ENCODE measurements at regions not wholly inside any gene's neighbourhood (a gene's known extent, or its start where the extent isn't known, plus 50 kb on each side); places are given as distances from the start of the nearest gene placed in this dataset.
"Not testable (repeated sequence)": the region's sequence is repeated elsewhere in the genome, so short reads cannot be mapped to it uniquely, and the experiment has no call there.

DNA sequence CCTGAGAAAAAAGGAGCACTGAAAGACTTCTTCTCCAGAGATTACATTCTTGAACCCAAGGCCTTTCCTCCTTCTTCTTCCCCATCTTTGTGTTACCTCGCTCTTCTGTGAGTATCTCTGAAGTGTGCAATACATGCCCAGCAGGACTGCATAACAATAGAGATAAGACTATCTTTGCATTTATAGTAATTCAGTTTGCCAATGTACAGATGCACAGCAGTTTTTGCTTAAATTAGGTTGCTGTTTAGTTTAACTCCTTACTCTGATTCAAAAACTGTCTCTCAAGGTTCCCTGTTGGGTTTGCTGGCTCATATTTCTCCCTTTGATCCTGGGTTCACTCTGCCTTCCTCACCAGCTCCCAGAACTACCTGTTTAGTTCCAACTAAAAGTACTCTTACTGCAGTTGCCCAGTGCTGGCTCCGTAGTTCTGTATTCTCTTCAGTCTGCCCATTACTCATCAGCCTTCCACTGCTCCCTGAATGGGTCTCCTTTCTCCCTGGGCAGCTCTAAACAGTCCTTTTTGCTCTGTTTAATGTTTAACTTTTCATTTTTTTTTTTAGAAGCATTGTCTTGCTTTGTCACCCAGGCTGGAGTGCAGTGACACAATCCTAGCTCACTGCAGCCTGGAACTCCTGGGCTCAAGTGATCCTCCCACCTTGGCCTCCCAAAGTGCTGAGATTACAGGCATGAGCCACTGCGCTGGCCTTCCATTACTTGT, 180.6 kb upstream of the CAND1 start:
- no peak for DNase-seq

DNA sequence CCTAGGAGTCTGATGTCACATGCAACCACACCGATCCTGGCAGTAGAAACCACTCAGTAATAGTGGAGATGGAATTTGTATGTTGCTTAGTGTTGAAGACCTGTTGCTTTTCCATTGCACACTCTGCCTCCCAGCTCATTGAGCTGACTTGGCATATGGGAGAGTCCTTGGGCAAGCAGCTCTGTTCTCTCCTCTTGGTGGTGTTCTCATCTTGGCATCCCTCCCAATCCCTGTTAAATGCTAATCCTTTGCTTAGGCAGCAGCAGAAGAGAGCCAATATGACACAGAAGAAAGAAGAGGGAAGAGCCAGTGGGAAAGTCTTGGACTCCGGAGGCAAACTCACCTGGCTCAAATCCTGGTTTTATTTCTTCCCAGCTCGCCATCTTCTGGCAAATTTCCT, 178.0 kb upstream of the CAND1 start:
- DNase-seq: no peak

DNA sequence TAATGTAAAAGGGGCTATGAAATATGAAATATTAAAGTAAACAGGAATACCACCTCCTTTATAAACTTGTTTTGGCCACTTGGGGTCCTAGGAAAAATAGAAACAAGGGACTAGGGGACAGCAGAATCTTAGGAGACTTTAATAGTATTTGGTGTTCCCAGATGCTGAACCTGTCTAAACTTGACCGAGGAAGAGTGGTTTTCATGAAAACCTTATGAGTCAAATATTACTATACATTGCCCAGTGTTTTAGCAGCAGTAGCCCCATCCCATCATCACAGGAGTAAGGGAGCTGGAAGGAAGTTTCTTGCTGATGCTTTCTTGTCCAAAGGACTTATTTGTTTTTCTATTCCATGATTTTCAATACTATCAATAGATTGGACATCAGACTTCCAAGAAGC, 177.5 kb upstream of the CAND1 start:
- no peak for DNase-seq

DNA sequence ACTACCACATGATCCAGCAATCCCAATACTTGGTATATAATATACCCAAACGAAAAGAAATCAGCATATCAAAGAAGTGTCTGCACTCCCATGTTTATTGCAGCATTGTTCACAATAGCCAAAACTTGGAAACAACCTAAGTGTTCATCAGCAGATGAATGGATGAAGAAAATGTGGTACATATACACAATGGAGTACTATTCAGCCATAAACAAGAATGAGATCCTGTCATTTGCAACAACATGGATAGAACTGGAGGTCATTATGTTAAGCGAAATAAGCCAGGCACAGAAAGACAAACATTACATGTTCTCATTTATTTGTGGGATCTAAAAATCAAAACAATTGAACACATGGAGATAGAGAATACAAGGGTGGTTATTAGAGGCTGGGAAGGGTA, 176.2 kb upstream of the CAND1 start:
- not testable (repeated sequence) for DNase-seq

DNA sequence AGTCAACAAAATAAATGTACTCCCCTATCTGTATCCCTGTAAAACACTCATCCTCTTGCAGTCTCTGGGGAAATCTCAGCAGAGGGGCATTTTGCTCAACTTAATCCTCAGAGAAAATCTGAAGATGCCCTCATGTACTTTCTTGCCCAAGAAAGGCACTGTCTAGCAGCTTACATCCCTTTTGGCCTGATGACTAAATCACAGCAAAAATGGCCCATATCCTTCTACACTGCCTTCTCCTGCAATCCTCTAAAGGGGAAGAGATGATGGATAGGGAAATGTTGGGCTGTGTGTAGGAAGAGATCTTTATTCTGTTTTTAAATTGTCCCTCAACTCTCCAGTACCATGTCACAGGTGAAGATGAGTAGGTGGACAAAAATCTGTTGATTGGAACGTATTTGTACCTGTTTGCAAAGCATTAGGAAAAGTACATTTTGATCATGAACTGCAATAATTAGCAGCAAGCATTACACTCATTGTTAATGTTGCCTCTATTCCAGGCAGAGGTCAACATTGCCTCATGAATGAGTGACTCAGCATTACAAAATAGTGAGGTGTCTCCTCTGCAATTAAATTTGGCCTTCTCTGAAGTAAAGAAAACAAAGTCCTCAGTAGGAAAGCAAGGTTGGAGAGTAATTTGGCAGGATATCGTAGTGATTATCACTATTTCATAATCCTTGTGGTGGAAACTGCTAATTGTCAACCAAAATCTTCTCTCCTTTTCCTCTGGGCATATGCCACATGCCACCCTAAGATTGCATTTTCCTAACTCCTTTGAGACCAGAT, 172.4 kb upstream of the CAND1 start:
- DNase-seq: no peak

DNA sequence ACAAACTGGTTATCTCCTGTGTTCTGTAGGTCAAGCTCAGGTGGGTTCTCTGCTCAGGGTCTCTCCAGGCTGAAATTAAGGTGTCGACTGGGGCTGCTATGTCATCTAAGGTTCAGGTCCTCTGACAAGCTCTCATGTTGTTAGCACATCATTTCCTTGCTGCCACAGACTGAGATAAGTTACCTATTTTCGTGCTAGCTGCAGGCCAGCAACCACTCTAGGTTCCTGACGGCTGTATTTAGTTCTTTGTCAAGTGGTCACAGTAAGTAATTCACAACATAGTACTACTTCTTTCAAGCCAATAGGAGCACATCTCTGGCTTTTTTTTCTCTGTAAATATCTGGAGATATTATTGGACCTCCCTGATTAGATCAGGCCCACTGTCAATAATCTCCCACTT, 169.3 kb upstream of the CAND1 start:
- no peak for DNase-seq

DNA sequence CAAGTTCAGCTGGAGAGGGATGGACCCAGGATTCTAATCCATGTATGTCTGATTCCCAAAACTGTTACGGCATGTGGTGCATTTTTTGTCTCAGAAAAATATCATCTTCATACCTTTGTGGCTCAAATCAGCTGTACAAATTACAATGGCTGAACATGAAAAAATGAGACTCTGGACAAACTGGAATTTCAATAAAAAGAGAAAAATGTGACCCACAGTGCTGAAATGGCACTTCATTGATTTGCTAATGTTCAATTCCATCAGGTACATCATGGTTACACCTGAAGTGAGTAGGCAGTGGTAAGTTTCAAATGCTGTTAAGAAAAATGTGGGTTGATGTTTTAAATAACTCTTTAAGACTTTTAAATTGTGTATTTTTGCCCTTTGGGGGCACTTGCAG, 165.6 kb upstream of the CAND1 start:
- DNase-seq: no peak

DNA sequence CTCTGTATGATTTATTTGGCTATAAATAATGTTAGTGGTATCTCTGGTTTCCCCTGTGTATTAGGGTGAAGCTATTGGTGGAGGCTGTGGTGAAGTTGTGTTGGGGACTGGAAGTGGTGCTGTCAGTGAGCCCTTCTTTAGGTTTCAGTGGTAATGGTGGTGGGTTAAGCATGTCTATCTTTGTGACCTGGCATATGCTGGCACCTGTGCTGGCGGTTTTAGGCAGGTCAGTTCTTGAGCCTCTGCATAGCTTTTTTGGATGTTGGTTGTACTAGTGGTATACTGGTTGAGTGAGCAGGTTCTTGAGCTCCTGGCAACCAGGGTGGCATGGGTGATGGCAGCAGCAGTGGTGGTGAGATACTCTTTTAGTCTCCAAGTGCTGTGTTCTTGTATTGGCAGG, 161.9 kb upstream of the CAND1 start:
- no peak for DNase-seq

DNA sequence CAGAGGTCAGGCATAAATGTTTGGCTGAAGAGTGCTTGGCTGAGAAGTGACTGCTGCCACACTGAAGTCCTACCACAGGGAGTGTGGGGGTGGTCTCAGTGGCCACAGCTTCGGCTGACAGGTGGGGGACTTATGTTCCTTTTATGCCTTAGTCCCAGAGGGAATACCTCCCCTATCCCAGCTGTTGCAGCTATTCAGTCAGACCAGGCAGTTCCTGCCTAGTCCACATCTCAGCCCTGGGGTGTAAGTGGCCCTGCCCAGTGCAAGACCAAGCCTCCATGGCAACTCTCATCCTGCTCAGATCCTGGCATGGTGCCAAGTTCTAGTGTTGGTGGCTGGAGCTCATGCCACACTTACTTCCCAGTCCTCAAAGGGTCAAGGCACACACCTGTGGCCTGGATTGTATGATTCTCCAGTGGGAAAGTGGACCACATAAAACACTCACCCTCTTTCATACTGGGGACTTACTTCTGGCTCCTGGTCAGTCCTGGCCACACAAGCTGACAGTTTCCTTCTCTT, 161.3 kb upstream of the CAND1 start:
- DNase-seq: no peak

DNA sequence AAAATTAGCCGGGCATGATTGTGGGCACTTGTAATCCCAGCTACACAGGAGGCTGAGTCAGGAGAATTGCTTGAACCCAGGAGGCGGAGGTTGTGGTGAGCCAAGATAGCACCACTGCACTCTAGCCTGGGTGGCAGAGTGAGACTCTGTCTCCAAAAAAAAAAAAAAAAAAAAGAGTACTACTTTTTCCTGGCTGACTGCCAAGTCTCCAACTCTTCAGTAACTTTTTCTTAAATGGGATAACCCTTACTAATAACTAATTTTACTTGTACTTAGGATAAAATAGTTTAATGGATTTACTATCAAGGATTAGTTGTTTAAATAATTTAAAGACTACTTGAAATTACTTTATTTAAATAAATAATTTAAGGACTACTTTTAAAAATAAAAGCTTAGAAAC, 158.8 kb upstream of the CAND1 start:
- not testable (repeated sequence) for DNase-seq

DNA sequence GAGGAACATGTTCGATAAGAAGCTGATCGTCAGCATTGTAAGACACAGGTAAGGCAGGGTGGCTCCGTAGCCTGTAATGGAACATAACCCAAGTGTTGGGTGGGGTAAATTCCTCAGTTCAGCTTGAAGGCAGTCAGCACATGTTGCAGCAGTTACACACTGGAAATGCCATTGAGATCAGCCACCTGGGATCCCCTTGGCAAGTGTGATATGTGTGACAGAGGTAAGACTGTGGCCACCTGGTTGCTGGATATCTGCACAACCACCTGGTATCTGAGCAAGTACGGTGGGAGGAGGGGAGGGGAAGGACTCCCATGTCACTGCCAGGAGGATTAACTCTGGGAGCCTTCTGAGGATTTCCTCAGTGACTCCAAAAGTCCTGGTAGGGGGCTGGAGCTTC, 158.0 kb upstream of the CAND1 start:
- DNase-seq: no peak

DNA sequence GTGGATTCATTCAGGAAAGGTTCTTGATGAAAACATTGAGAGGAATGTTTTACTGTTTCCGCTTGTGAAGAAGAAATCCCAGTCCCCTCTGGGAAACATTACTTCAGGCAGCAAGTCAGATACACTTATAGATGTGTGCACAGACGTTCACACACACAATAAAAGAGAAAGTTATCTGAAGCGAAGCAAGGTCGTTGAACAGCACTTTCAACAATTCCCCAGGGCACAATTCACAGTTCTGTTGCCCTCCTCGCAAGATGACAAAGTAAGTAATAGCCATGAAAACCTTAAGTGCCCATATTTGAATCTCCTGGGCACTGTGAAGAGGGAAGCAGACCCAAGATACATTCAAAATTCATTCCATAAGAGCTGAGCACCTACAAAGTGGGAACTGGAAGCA, 156.6 kb upstream of the CAND1 start:
- no peak for DNase-seq

DNA sequence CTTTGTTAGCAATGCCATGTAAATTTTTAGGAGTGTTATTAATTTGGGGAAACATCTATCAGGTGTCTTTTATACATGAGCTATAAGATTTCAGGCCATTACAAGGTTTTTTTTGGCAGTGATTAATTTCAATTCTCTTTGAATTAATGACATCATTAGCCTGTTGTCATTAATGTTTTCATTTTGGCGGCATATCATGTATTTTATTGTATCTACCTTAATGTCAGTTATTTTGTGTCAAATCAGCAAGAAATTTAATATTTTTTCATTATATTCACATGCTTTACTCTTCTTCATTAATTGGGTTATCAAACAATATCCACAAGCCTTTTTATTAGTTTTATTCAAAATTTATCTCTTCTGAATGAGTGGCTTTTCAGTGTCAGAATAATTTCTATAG, 153.0 kb upstream of the CAND1 start:
- no peak for DNase-seq

DNA sequence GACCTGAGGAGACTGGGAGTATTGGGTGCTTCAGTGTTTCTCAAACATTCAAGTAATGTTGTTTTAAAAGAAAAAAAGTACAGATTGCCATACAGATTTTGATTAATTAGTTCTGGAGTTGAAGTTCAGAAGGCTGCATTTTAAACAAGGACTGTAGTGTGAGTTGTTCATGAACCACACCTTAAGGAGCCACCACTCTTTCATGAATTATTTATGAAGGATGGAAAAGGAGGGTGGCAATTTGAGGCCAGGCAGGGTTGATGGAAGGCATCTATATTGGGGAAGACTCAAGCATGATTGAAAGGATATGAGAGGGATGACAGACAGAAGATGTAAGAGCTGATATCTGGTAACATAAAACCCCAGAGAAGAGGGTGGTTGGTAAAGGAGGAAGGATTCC, 146.6 kb upstream of the CAND1 start:
- no peak for DNase-seq

DNA sequence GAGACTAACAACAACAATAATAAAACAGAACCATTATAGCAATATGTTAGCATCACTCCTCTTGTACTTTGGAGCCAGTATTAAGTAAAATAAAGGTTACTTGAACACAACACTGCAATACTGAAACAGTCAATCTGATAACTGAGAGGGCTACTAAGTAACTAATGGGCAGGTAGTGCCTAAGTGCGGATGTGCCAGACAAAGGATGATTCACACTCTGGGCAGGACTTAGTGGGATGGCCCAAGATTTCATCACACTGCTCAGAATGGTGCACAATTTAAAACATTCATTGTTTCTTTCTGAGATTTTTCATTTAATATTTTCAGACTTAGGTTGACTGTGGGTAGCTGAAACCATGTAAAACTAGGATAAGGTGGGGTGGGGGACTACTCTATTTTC, 131.9 kb upstream of the CAND1 start:
- no peak for DNase-seq

DNA sequence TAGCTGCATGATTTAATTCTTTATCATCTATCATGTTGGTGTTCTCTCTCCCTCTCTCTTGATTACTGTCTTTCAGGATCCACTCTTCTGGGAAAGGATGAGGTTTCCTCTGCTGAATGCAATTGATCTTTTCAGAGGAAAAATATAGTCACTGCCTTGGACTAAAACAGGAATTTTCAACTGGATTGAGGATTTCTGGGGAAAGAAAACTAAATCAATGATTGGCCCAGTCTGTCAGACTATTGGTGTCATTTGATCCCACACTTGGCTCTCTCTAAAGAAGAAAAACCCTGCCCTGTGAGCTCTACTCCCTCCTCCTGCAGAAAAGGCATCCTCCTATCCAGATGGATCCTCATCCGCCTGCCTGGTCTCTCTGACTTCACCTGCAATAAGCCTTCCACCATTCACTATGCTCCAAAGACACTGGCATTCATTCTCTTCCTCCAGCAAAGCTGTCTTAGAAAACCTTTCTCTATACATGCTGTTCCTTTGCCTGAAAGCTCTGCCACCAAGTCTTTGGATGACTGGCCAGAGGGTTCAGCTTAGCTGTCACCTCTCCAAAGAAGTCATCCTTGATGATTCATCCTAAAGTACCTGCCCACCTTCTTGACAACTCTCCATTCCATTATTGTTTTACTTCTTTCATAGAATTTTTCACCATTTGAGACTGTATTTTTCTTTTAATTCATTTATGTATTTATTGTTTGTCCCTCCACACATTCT, 127.7 kb upstream of the CAND1 start:
- no peak for DNase-seq

DNA sequence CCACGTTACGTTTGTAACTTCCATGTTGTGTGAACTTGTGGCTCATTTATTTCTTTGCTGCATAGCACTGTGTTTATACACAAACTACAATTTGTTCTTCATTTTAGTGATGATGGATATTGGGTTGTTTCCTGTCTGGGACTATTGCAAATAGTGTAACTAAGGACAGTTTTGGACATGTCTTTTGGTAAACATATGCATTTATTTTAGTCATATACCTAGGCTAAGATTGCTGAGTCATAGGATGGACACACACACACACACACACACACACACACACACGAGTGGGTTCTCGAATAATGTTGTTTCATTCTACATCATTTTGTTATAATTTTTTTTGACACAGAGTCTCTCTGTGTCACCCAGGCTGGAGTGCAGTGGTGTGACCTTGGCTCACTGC, 123.5 kb upstream of the CAND1 start:
- DNase-seq: no peak

DNA sequence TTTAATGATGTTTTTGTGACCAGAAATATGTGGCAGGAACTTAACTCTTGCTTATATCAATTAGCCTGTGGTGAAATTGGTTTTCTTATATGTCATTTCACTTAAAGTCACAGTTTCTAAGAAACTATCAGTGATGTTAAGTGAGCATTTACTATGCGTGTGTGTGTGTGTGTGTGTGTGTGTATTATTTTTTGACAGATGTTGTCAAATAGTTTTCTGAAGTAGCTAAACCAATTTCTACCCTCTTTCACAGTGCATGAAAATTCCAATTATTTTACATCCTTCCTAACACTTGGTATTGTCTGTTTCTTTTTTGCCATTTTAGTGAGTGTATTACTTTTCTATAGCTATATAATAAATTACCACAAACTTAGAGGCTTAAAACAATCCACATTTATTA, 122.1 kb upstream of the CAND1 start:
- DNase-seq: no peak

DNA sequence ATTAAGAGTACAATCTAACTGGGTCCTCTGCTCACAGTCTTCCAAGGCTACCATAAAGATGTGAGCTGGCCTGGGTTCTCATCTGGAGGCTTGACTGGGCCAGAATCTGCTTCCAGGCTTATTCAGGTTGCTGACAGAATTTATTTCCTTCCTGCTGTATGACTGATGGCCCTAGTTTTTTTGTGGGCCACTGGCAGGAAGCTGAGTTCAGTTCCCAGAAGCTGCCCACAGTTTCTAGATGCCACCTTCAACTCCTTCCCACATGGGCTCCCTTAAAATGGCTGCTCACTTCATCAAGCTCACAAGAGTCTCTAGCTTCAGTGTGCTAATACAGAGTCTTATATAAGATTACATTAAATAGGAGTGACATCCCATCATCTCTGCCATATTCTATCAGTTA, 121.7 kb upstream of the CAND1 start:
- DNase-seq: no peak

DNA sequence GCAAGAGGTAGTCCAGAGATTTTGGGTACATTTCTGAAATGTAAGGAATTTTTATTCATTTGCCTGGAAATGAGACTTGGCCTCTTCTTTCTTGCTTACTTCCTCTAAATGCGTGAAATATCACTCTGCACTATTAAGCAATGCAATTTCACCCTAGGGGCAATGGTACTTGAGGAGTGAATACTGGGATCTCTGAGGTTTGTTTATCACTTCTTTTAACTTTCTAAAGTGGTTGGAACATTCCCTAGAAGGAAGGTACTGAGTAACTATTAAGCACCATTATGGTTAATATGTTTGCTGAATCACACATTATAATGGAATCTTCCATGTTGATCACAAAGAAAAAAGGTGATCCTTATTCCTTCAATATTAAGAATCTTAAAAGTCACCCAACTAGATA, 120.9 kb upstream of the CAND1 start:
- DNase-seq: no peak

DNA sequence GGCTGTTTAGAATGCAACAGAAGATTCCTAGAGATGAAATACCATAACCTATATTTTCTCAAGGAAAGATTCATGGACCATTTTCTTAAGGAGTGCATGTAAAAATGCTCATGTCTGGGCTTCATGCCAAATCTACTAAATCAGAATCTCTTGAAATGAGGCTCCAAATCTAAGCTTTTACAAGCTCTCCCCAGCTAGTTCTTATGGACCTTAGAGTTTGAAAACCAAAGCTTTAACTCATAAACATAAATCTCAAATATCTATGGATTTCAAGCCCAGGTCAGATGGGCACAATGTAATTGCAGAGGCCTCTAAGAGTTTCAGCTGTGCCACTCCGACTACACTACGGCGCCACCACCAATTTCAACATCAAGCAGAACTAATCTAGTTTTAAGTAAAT, 117.3 kb upstream of the CAND1 start:
- DNase-seq: no peak

DNA sequence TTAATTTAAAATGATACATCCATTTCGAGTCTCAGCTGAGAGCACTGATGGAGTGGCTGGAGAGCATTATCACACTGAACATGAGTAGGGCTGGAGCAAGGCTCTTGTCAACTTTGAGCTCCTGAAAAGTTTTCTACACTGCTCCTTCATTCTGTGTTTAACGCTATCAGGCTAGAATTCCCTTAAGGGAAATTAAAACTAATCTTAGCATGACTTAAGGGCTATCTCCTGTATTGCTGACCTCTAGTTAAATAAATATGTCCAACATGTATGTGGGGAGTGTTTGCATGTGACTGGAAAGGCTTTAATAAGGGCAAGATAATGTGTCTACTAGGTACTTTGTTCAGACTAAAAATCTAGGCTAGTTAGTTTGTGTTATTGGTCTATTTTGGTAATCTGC, 116.7 kb upstream of the CAND1 start:
- no peak for DNase-seq

DNA sequence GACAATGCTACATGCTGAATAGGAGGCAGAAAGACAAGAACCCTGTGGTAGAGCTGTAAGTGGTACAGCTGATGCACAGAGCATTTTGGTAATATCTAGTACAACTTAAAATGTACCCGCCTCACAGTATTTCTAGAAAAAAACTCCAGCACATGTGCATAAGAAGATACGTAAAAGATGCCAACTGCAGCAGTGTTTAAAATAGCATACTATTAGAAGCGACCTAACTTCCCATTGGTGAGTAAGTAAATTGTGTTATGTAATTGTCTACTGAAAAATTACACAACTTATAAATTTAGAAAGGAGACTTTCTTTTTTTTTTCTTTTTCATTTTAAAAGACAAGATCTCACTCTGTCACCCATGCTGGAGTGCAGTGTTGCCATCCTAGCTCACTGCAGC, 114.3 kb upstream of the CAND1 start:
- DNase-seq: no peak

DNA sequence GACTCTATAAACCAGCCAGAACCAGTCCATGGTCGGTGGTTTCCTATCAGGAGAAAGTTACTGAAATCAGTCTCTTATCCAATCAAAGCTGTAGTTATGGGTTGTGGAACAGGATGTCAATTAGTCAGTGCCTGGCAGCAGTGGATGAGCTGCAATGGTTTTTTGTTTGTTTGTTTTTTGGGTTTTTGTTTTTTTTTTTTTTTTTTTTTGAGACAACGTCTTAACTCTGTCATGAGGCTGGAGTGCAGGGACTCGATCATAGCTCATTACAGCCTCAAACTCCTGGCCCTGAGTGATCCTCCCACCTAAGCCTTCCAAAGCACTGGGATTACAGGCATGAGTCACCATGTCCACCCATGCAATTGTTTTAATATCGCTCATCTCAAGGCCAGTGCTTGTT, 113.3 kb upstream of the CAND1 start:
- DNase-seq: no peak

Data from bone marrow (tissue), 2 donors.